Ishikawa (cell line): ENCODE measurements at regions not wholly inside any gene's neighbourhood (a gene's known extent, or its start where the extent isn't known, plus 50 kb on each side); places are given as distances from the start of the nearest gene placed in this dataset.

ENCODE experiments used
- CEBPB ChIP-seq: IDR thresholded peaks from 2 replicates; pipeline ENCODE4 v1.6.1; 2012
- CREB1 ChIP-seq: IDR thresholded peaks from 2 replicates; pipeline ENCODE4 v1.6.1; 2012; ENCODE audit warnings: low read depth
- EGR1 ChIP-seq: IDR thresholded peaks from 2 replicates; pipeline ENCODE4 v1.6.1; 2012
- EP300 ChIP-seq: IDR thresholded peaks from 2 replicates; pipeline ENCODE4 v1.6.1; 2012; ENCODE audit warnings: borderline replicate concordance
- FOXM1 ChIP-seq: IDR thresholded peaks from 2 replicates; pipeline ENCODE4 v1.6.1; 2012; ENCODE audit warnings: low read depth, borderline replicate concordance
- NFIC ChIP-seq: IDR thresholded peaks from 2 replicates; pipeline ENCODE4 v1.6.1; 2012
- RAD21 ChIP-seq: IDR thresholded peaks from 2 replicates; pipeline ENCODE4 v1.6.1; 2012; ENCODE audit warnings: low read depth
- TAF1 ChIP-seq: IDR thresholded peaks from 2 replicates; pipeline ENCODE4 v1.6.1; 2012; ENCODE audit warnings: low read depth, mild to moderate bottlenecking
- TCF12 ChIP-seq: IDR thresholded peaks from 2 replicates; pipeline ENCODE4 v1.6.1; 2012; ENCODE audit warnings: low read depth
- TEAD4 ChIP-seq: IDR thresholded peaks from 2 replicates; pipeline ENCODE4 v1.6.1; 2012
- YY1 ChIP-seq: IDR thresholded peaks from 2 replicates; pipeline ENCODE4 v1.6.1; 2012; ENCODE audit warnings: low read depth
- ZBTB7A ChIP-seq: IDR thresholded peaks from 2 replicates; pipeline ENCODE4 v1.6.1; 2012; ENCODE audit warnings: low read depth
- TF ChIP-seq, protein P1 (sequence below): IDR thresholded peaks from 2 replicates; pipeline ENCODE4 v1.6.1; 2012; ENCODE audit warnings: low read depth, mild to moderate bottlenecking
- TF ChIP-seq, protein P2 (sequence below): IDR thresholded peaks from 2 replicates; pipeline ENCODE4 v1.6.1; 2012
- TF ChIP-seq, protein P3 (sequence below): IDR thresholded peaks from 2 replicates; pipeline ENCODE4 v1.6.1; 2012

DNA sequence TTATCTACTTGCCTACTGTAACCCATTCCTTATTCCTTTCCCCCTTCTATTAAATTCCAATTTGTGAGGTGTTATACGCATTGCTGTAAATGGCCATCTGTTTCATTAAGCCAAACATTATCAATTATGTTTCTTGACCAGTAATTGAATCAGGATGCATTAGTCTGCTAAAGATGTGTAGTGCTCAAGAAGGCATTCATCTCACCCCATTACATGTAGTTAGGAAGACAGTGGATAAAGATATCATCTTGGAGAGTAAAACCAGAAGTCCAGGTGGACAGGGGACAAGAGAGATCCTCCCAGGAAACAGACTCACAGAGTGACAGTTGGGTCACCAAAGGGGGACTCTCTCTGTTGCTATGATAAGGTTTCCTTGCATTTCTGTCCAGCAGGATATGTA lies 73.3 kb upstream of the FAM98A start:
- TF ChIP-seq TEAD4 (no peak), FOXM1 (no peak), CREB1 (no peak), NFIC (no peak)
- TF ChIP-seq, protein P1, sequence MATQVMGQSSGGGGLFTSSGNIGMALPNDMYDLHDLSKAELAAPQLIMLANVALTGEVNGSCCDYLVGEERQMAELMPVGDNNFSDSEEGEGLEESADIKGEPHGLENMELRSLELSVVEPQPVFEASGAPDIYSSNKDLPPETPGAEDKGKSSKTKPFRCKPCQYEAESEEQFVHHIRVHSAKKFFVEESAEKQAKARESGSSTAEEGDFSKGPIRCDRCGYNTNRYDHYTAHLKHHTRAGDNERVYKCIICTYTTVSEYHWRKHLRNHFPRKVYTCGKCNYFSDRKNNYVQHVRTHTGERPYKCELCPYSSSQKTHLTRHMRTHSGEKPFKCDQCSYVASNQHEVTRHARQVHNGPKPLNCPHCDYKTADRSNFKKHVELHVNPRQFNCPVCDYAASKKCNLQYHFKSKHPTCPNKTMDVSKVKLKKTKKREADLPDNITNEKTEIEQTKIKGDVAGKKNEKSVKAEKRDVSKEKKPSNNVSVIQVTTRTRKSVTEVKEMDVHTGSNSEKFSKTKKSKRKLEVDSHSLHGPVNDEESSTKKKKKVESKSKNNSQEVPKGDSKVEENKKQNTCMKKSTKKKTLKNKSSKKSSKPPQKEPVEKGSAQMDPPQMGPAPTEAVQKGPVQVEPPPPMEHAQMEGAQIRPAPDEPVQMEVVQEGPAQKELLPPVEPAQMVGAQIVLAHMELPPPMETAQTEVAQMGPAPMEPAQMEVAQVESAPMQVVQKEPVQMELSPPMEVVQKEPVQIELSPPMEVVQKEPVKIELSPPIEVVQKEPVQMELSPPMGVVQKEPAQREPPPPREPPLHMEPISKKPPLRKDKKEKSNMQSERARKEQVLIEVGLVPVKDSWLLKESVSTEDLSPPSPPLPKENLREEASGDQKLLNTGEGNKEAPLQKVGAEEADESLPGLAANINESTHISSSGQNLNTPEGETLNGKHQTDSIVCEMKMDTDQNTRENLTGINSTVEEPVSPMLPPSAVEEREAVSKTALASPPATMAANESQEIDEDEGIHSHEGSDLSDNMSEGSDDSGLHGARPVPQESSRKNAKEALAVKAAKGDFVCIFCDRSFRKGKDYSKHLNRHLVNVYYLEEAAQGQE: no peak

DNA sequence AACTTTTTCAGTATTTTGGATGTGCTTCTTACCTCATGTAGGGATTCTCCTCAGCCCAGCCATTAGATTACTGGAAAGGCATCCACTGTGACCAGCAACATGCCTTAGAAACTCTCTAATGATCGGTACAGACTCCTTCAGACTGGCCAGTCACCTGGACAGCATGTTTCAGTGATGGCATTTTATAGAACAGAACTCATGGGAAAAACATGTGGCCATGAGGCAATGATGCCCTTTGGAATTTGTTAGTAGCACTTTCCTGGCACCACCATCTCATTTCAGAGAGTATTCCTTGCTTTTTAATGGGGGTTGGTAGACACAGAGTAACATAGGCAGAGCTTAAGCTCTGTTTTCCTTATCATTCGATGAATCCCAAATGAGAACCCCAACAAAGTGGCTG lies 72.1 kb upstream of the FAM98A start:
- no peak for TF ChIP-seq EGR1
- no peak for TF ChIP-seq TAF1
- TF ChIP-seq, protein P2, sequence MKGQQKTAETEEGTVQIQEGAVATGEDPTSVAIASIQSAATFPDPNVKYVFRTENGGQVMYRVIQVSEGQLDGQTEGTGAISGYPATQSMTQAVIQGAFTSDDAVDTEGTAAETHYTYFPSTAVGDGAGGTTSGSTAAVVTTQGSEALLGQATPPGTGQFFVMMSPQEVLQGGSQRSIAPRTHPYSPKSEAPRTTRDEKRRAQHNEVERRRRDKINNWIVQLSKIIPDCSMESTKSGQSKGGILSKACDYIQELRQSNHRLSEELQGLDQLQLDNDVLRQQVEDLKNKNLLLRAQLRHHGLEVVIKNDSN: no peak
- no peak for TF ChIP-seq RAD21
- no peak for TF ChIP-seq EP300
- TF ChIP-seq TEAD4: no peak
- TF ChIP-seq, protein P1: no peak
- TF ChIP-seq CEBPB: no peak
- TF ChIP-seq ZBTB7A: no peak
- no peak for TF ChIP-seq FOXM1
- no peak for TF ChIP-seq YY1
- no peak for TF ChIP-seq CREB1
- TF ChIP-seq, protein P3, sequence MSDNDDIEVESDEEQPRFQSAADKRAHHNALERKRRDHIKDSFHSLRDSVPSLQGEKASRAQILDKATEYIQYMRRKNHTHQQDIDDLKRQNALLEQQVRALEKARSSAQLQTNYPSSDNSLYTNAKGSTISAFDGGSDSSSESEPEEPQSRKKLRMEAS: no peak
- TF ChIP-seq TCF12: no peak
- TF ChIP-seq NFIC: no peak

DNA sequence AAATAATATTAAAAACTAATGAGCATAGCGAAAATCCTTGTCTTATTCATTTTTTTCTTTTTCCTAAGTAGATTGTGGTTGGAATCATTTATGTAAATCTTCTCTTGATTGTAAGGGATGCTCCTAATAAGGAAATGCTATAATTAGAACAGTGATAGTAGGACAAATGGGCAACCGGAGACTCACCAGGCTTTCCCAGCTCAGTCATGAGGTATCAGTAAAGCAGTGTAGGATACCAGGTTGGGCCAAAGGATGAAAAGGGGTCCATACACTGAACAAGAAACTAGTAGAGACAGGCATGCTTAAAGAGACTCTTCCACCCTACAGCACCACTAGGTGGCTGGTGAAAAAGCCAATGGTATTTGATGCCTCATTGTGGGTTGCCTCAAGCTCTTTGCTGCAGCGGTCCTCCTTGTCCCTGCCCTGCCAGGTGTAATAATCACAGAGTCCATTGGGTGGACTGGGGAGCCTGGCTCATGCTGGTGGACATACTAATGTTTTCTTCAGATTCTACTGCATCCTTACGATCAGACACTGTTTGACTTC lies 71.4 kb upstream of the FAM98A start:
- TF ChIP-seq FOXM1: no peak
- TF ChIP-seq TCF12: no peak
- no peak for TF ChIP-seq EP300
- TF ChIP-seq CEBPB: no peak
- no peak for TF ChIP-seq EGR1
- no peak for TF ChIP-seq RAD21
- TF ChIP-seq, protein P1: no peak
- TF ChIP-seq TEAD4: no peak
- TF ChIP-seq ZBTB7A: no peak
- no peak for TF ChIP-seq YY1
- TF ChIP-seq, protein P2: no peak
- no peak for TF ChIP-seq TAF1
- no peak for TF ChIP-seq CREB1
- TF ChIP-seq, protein P3: no peak
- no peak for TF ChIP-seq NFIC

DNA sequence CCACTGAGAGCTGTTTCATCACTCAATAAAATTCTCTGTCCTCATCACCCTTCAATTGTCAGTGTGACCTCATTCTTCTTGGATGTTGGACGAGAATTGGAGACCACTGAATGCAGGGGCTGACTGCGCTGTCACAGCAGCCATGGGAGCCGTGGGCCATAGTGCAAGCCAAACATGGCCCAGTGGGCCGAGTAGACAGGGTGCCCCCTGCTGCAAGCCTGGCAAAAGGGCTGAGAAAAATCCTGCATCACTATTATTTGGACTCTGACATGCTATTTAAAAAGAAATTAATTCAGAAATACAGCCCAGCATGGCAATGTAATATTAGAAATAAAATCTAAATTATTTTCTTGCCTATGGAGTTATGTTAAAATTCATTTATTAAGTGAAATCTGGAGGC lies 67.8 kb upstream of the FAM98A start:
- no peak for TF ChIP-seq RAD21
- TF ChIP-seq CREB1: no peak
- TF ChIP-seq TCF12: no peak
- no peak for TF ChIP-seq TEAD4
- no peak for TF ChIP-seq EGR1
- no peak for TF ChIP-seq CEBPB

DNA sequence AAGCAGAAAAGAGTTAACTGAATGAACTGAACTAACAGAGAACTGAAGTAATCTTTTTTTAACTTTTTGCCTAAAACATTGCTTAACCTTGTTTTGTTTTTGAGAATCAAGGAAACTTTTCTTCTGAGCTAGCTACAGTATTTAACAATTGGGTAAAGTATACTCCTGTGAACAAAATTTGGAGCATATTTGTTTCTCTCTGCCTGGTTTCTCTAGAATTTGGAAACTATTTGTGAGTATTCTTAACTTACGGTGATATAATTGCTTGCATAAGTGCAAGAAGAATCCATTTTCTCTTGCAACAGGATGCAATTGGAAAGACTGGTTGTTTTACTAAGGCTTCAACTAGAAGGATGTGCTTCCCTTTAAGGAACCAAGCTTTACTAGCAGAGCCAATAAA lies 65.9 kb upstream of the FAM98A start:
- TF ChIP-seq EP300 (no peak), ZBTB7A (no peak), TCF12 (no peak), NFIC (no peak), CREB1 (no peak), YY1 (no peak), CEBPB (no peak), RAD21 (no peak), FOXM1 (no peak), TEAD4 (no peak), TAF1 (no peak), EGR1 (no peak)
- TF ChIP-seq, protein P1: no peak
- TF ChIP-seq, protein P2: no peak
- TF ChIP-seq, protein P3: no peak
